LNCaP clone FGC (cell line): ENCODE measurements at regions not wholly inside any gene's neighbourhood (a gene's known extent, or its start where the extent isn't known, plus 50 kb on each side); places are given as distances from the start of the nearest gene placed in this dataset.

ENCODE experiments used
- DNase-seq: peaks from one replicate; pipeline ENCODE4 v3.0.0-alpha.2; 2011; ENCODE audit warnings: low read depth
- H3K4me3 ChIP-seq: 2 replicates; pipeline ENCODE4 v1.5.1; 2011; ENCODE audit warnings: mild to moderate bottlenecking, low read depth, low read length, control low read depth
- CTCF ChIP-seq: IDR thresholded peaks from 2 replicates; pipeline ENCODE4 v1.5.1; 2012; ENCODE audit warnings: mild to moderate bottlenecking; ENCODE audit not compliant: control insufficient read depth, insufficient read depth; ENCODE audit errors: extremely low read depth

- TF ChIP-seq CTCF = no peak
- no peak for DNase-seq
- H3K4me3 ChIP-seq = no peak overlapping the region
These were observed 1089.8 kb downstream of the ROBO2 start for GRCh38 chr3:78129707-78130106.

- DNase-seq = no peak
- no peak overlapping the region for H3K4me3 ChIP-seq
- no peak for TF ChIP-seq CTCF
These were observed 1090.9 kb downstream of the ROBO2 start for GRCh38 chr3:78130741-78131290.

- no peak overlapping the region for H3K4me3 ChIP-seq
- no peak for TF ChIP-seq CTCF
- no peak for DNase-seq
These were observed 1094.6 kb downstream of the ROBO2 start for GRCh38 chr3:78134496-78134895.

- no peak for TF ChIP-seq CTCF
- no peak overlapping the region for H3K4me3 ChIP-seq
- no peak for DNase-seq
These were observed 1099.3 kb downstream of the ROBO2 start for GRCh38 chr3:78139166-78139565.

GRCh38 chr3:78140274-78140673 lies 1100.4 kb downstream of the ROBO2 start:
- no peak for DNase-seq

GRCh38 chr3:78140866-78141265 lies 1101.0 kb downstream of the ROBO2 start:
- H3K4me3 ChIP-seq = no peak overlapping the region
- no peak for TF ChIP-seq CTCF
- DNase-seq = no peak

More at GRCh38 chr3:78140274-78140673, 1100.4 kb downstream of the ROBO2 start:
- peak; percentile 19; the same call in 1 of the 2 replicates for TF ChIP-seq CTCF
- no peak overlapping the region for H3K4me3 ChIP-seq

GRCh38 chr3:78141269-78141668 lies 1101.4 kb downstream of the ROBO2 start:
- no peak for TF ChIP-seq CTCF
- H3K4me3 ChIP-seq = no peak overlapping the region
- DNase-seq = peak; percentile 18
